IMR-90 (cell line): ENCODE measurements at regions not wholly inside any gene's neighbourhood (a gene's known extent, or its start where the extent isn't known, plus 50 kb on each side); places are given as distances from the start of the nearest gene placed in this dataset.
A peak's percentile ranks its signal among the peaks of the same experiment; 100 is the strongest.

ENCODE experiments used
- ATAC-seq: fragments of 200-7000 bp; cut with Tn5 transposase; 2 replicates; pipeline ENCODE4 v1.9.1; 2020; ENCODE audit warnings: low read depth, mild to moderate bottlenecking, moderate library complexity
- BruUV-seq: library from RNA; stranded (reverse); fragments of 400-500 nt; replicated peaks from 2 replicates; lab custom pipeline; 2021; lab: Mats Ljungman, UMichigan
- CTCF ChIA-PET: fragments of 300-600 bp; formaldehyde crosslinking; extraction: SDS; loops from one replicate; lab custom pipeline; 2021; ENCODE audit warnings: antibody characterized with exemption; lab: Yijun Ruan, JAX
- POLR2A ChIA-PET: fragments of 300-600 bp; sonication (Branson Sonifier 250); formaldehyde crosslinking; loops from one replicate; lab custom pipeline; 2022; ENCODE audit warnings: antibody characterized with exemption; ENCODE audit not compliant: unreplicated experiment; lab: Charles Lee
- DNase-seq: peaks from one replicate; pipeline ENCODE4 v3.0.0; 2013
- H2AFZ ChIP-seq: replicated peaks from 2 replicates; pipeline ENCODE3; 2013; ENCODE audit warnings: low read length, mild to moderate bottlenecking; ENCODE audit not compliant: poor library complexity
- H2AK5ac ChIP-seq: 2 replicates; pipeline ENCODE4 v1.6.1; 2013; ENCODE audit warnings: low read depth, low read length, inconsistent platforms
- H2AK9ac ChIP-seq: replicated peaks from 2 replicates; pipeline ENCODE3; 2013; ENCODE audit warnings: mild to moderate bottlenecking, low read depth, low read length, moderate library complexity; ENCODE audit not compliant: poor library complexity
- H2BK120ac ChIP-seq: 2 replicates; pipeline ENCODE4 v1.6.1; 2013; ENCODE audit warnings: low read depth, low read length, inconsistent platforms
- H2BK15ac ChIP-seq: 3 replicates; pipeline ENCODE4 v1.6.1; 2013; ENCODE audit warnings: low read depth, low read length, inconsistent platforms
- H2BK20ac ChIP-seq: 2 replicates; pipeline ENCODE4 v1.6.1; 2013; ENCODE audit warnings: low read depth, mild to moderate bottlenecking, inconsistent platforms, low read length, moderate library complexity
- H2BK5ac ChIP-seq: 2 replicates; pipeline ENCODE4 v1.6.1; 2013; ENCODE audit warnings: mild to moderate bottlenecking, low read depth, low read length, inconsistent platforms; ENCODE audit not compliant: poor library complexity, severe bottlenecking
- H3K14ac ChIP-seq: replicated peaks from 2 replicates; pipeline ENCODE4 v1.6.1; 2013; ENCODE audit warnings: low read depth, low read length, inconsistent platforms
- H3K18ac ChIP-seq: 2 replicates; pipeline ENCODE4 v1.6.1; 2013; ENCODE audit warnings: low read depth, low read length, control low read depth
- H3K23ac ChIP-seq: 2 replicates; pipeline ENCODE4 v1.6.1; 2013; ENCODE audit warnings: low read depth, low read length, inconsistent platforms
- H3K27ac ChIP-seq: 2 replicates; pipeline ENCODE4 v1.5.1; 2013; ENCODE audit warnings: mild to moderate bottlenecking, control low read depth, low read length; ENCODE audit not compliant: insufficient read depth
- H3K27me3 ChIP-seq: 2 replicates; pipeline ENCODE4 v1.6.1; 2013; ENCODE audit warnings: low read length; ENCODE audit not compliant: control insufficient read depth, insufficient read depth
- H3K36me3 ChIP-seq: 2 replicates; pipeline ENCODE4 v1.6.1; 2013; ENCODE audit warnings: low read length, mixed read lengths; ENCODE audit not compliant: control insufficient read depth, insufficient read depth
- H3K4ac ChIP-seq: 2 replicates; pipeline ENCODE4 v1.6.1; 2013; ENCODE audit warnings: low read depth, low read length, inconsistent platforms
- H3K4me1 ChIP-seq: 2 replicates; pipeline ENCODE4 v1.6.1; 2013; ENCODE audit warnings: low read length, mixed read lengths; ENCODE audit not compliant: control insufficient read depth, insufficient read depth
- H3K4me2 ChIP-seq: 2 replicates; pipeline ENCODE4 v1.6.1; 2013; ENCODE audit warnings: low read depth, mild to moderate bottlenecking, control low read depth, low read length, moderate library complexity
- H3K4me3 ChIP-seq: 2 replicates; pipeline ENCODE4 v1.5.1; 2013; ENCODE audit warnings: low read depth, mild to moderate bottlenecking, control low read depth, low read length, moderate library complexity; ENCODE audit not compliant: insufficient read depth
- H3K56ac ChIP-seq: 2 replicates; pipeline ENCODE4 v1.6.1; 2013; ENCODE audit warnings: low read length, inconsistent platforms; ENCODE audit not compliant: insufficient read depth; ENCODE audit errors: extremely low read depth
- H3K79me1 ChIP-seq, 2 experiments: 2 replicates each; pipeline ENCODE4 v1.6.1; 2013; ENCODE audit warnings: low read length in 2 of 2, inconsistent platforms in 1 of 2, low read depth in 1 of 2
- H3K9ac ChIP-seq: 2 replicates; pipeline ENCODE4 v1.6.1; 2013; ENCODE audit warnings: low read depth, low read length, control low read depth
- H3K9me1 ChIP-seq: 2 replicates; pipeline ENCODE4 v1.6.1; 2013; ENCODE audit warnings: low read length, inconsistent platforms; ENCODE audit not compliant: insufficient read depth
- H3K9me3 ChIP-seq: 2 replicates; pipeline ENCODE4 v1.6.1; 2013; ENCODE audit warnings: low read length; ENCODE audit not compliant: control insufficient read depth, insufficient read depth
- H4K20me1 ChIP-seq: 2 replicates; pipeline ENCODE4 v1.6.1; 2013; ENCODE audit warnings: low read length, inconsistent platforms; ENCODE audit not compliant: insufficient read depth
- H4K5ac ChIP-seq: 2 replicates; pipeline ENCODE4 v1.6.1; 2013; ENCODE audit warnings: mild to moderate bottlenecking, low read depth, low read length, control low read depth
- H4K8ac ChIP-seq, 2 experiments: 2 replicates each; pipeline ENCODE4 v1.6.1; 2013; ENCODE audit warnings: low read depth in 2 of 2, low read length in 2 of 2, control low read depth in 1 of 2, inconsistent platforms in 1 of 2
- H4K91ac ChIP-seq: 2 replicates; pipeline ENCODE4 v1.6.1; 2013; ENCODE audit warnings: low read depth, low read length, inconsistent platforms; ENCODE audit not compliant: insufficient read depth
- BHLHE40 ChIP-seq: fragments of 150-350 bp; IDR thresholded peaks from 2 replicates; pipeline ENCODE4 v1.6.1; 2016; ENCODE audit warnings: mild to moderate bottlenecking, low read depth, low read length
- CEBPB ChIP-seq: IDR thresholded peaks from 2 replicates; pipeline ENCODE4 v1.6.1; 2012; ENCODE audit warnings: low read depth, low read length, improper control_type of control experiment
- CHD1 ChIP-seq: IDR thresholded peaks from 2 replicates; pipeline ENCODE4 v1.6.1; 2012; ENCODE audit warnings: low read depth, low read length, improper control_type of control experiment
- CTCF ChIP-seq: conservative IDR thresholded peaks from 2 replicates; pipeline ENCODE4 v1.5.1; 2012; ENCODE audit warnings: mild to moderate bottlenecking, low read depth, low read length, improper control_type of control experiment
- ELK1 ChIP-seq: fragments of 150-350 bp; IDR thresholded peaks from 2 replicates; pipeline ENCODE4 v1.6.1; 2016; ENCODE audit warnings: low read depth, mild to moderate bottlenecking, low read length, moderate library complexity, borderline replicate concordance
- FOS ChIP-seq: fragments of 150-350 bp; IDR thresholded peaks from 2 replicates; pipeline ENCODE4 v1.6.1; 2016; ENCODE audit warnings: low read depth, low read length
- MAFK ChIP-seq: IDR thresholded peaks from 2 replicates; pipeline ENCODE4 v1.6.1; 2012; ENCODE audit warnings: low read depth, low read length, improper control_type of control experiment
- MAZ ChIP-seq: IDR thresholded peaks from 2 replicates; pipeline ENCODE4 v1.6.1; 2012; ENCODE audit warnings: low read depth, mild to moderate bottlenecking, low read length, improper control_type of control experiment, moderate library complexity, borderline replicate concordance
- MXI1 ChIP-seq: IDR thresholded peaks from 2 replicates; pipeline ENCODE4 v1.6.1; 2012; ENCODE audit warnings: low read depth, mild to moderate bottlenecking, low read length, moderate library complexity, borderline replicate concordance
- NFE2L2 ChIP-seq: fragments of 150-350 bp; IDR thresholded peaks from 2 replicates; pipeline ENCODE4 v1.6.1; 2016; ENCODE audit warnings: low read depth, mild to moderate bottlenecking, low read length
- POLR2A ChIP-seq: IDR thresholded peaks from 2 replicates; pipeline ENCODE4 v1.6.1; 2012; ENCODE audit warnings: mild to moderate bottlenecking, low read depth, low read length
- RAD21 ChIP-seq: IDR thresholded peaks from 2 replicates; pipeline ENCODE4 v1.6.1; 2012; ENCODE audit warnings: low read length, improper control_type of control experiment
- RCOR1 ChIP-seq: IDR thresholded peaks from 2 replicates; pipeline ENCODE4 v1.6.1; 2012; ENCODE audit warnings: mild to moderate bottlenecking, low read length, improper control_type of control experiment; ENCODE audit not compliant: insufficient replicate concordance
- RFX5 ChIP-seq: IDR thresholded peaks from 2 replicates; pipeline ENCODE4 v1.8.0; 2012; ENCODE audit warnings: low read depth, mild to moderate bottlenecking, low read length, moderate library complexity
- SMC3 ChIP-seq: fragments of 150-350 bp; IDR thresholded peaks from 2 replicates; pipeline ENCODE4 v1.6.1; 2016; ENCODE audit warnings: low read depth, mild to moderate bottlenecking, antibody characterized with exemption, low read length, moderate library complexity
- USF2 ChIP-seq: fragments of 150-350 bp; IDR thresholded peaks from 2 replicates; pipeline ENCODE4 v1.6.1; 2017; ENCODE audit warnings: mild to moderate bottlenecking, antibody characterized with exemption, low read length, low read depth
- WGBS, 2 experiments: methylation state at CpG; one replicate each; pipeline versions ENCODE4 v1.1.5 to v1.1.7; 2013; ENCODE audit warnings: missing lambda C conversion rate in 2 of 2; ENCODE audit not compliant: insufficient read length in 1 of 2; ENCODE audit errors: extremely low coverage in 2 of 2; 5-methylcytosine and 5-hydroxymethylcytosine counted together
- dilution Hi-C: fragments of 300-500 bp; cut with HindIII; formaldehyde crosslinking; loops from one replicate; pipeline ENCODE4 v1.14.3; 2018; ENCODE audit warnings: low sequenced_read_pairs; ENCODE audit not compliant: unreplicated experiment
- in situ Hi-C: fragments of 300-500 bp; cut with MboI; formaldehyde crosslinking; loops from 3 replicates; pipeline ENCODE4 v1.14.3; 2019; ENCODE audit warnings: low sequenced_read_pairs, inconsistent platforms, mixed read lengths
- intact Hi-C: fragments of 100-400 bp; cut with micrococcal nuclease; formaldehyde crosslinking; loops from 2 replicates; pipeline ENCODE4 v1.10.0; 2022

- H2BK20ac ChIP-seq, result no peak overlapping the region
- in situ Hi-C loops (no loop called here), dilution Hi-C loops (no loop called here), intact Hi-C loops (no loop called here)
- no peak for TF ChIP-seq POLR2A
- TF ChIP-seq FOS, result no peak
- no peak for TF ChIP-seq RFX5
- no peak for TF ChIP-seq NFE2L2
- TF ChIP-seq USF2, result no peak
- no peak for TF ChIP-seq CTCF
- TF ChIP-seq MAZ, result no peak
- TF ChIP-seq CEBPB, result no peak
- no peak for TF ChIP-seq SMC3
- TF ChIP-seq RAD21, result no peak
- no peak for TF ChIP-seq ELK1
- TF ChIP-seq BHLHE40, result no peak
- no peak for TF ChIP-seq CHD1
- TF ChIP-seq MAFK, result no peak
- TF ChIP-seq MXI1, result no peak
- TF ChIP-seq RCOR1, result no peak
- no peak overlapping the region for H3K4ac ChIP-seq
- H3K4me3 ChIP-seq, result no peak overlapping the region
- H3K9me3 ChIP-seq, result no peaks in the 10 kb centered on the region; the same call in 1 of the 2 replicates
- H4K5ac ChIP-seq, result no peak overlapping the region
- no peak overlapping the region for H4K8ac ChIP-seq
- no peak overlapping the region for H3K4me2 ChIP-seq
- WGBS, 2 experiments, result 80% methylated on average over 1 of the region's 4 CpGs; no CpG with 5 or more reads in 1 of the 2 experiments
- 0 out of 2 replicates have a peak, but pooled peaks have one; percentile 54 for ATAC-seq
- no peak overlapping the region for H3K18ac ChIP-seq
- no peak overlapping the region for H3K23ac ChIP-seq
- ChIA-PET POLR2A (no interaction called here), CTCF (no interaction called here)
- H2BK5ac ChIP-seq, result no peak overlapping the region
- DNase-seq, result no peak
- no peak overlapping the region for H3K27ac ChIP-seq
- no peaks in the 10 kb centered on the region for H3K36me3 ChIP-seq
- BruUV-seq, result no TSS peak
- H2AFZ ChIP-seq, result no peak overlapping the region
- H3K14ac ChIP-seq, result no peak overlapping the region
- H2BK120ac ChIP-seq, result no peak overlapping the region
- no peaks in the 10 kb centered on the region for H3K9me1 ChIP-seq
- no peaks in the 10 kb centered on the region for H3K79me1 ChIP-seq
- H4K91ac ChIP-seq, result no peak overlapping the region
- no peak overlapping the region for H2BK15ac ChIP-seq
- no peak overlapping the region for H2AK9ac ChIP-seq
- H3K9ac ChIP-seq, result no peak overlapping the region
- peaks cover 4% of the 10 kb centered on the region for H3K27me3 ChIP-seq
- no peak overlapping the region for H3K56ac ChIP-seq
- no peaks in the 10 kb centered on the region for H3K4me1 ChIP-seq
- no peak overlapping the region for H2AK5ac ChIP-seq
- H4K20me1 ChIP-seq, result no peaks in the 10 kb centered on the region
Measured at GRCh38 chr11:109892321-109892794, 200.8 kb upstream of the ZC3H12C start.
